HG03378 (cell line): ENCODE measurements at regions not wholly inside any gene's neighbourhood (a gene's known extent, or its start where the extent isn't known, plus 50 kb on each side); places are given as distances from the start of the nearest gene placed in this dataset.
"Not testable (repeated sequence)": the region's sequence is repeated elsewhere in the genome, so short reads cannot be mapped to it uniquely, and the experiment has no call there.

Experiments
- ATAC-seq: cut with Tn5 transposase; IDR thresholded peaks from one replicate; pipeline ENCODE4 v1.9.1; 2021; ENCODE audit warnings: mild to moderate bottlenecking, moderate library complexity; ENCODE audit not compliant: unreplicated experiment

- ATAC-seq = not testable (repeated sequence)
Measured at GRCh38 chr3:75840160-75840559, 54.8 kb upstream of the ZNF717 start.

- not testable (repeated sequence) for ATAC-seq
Measured at GRCh38 chr3:75850301-75851008, 65.1 kb upstream of the ZNF717 start.

- ATAC-seq = no peak
Measured at GRCh38 chr3:75863130-75863529, 77.8 kb upstream of the ZNF717 start.

DNA sequence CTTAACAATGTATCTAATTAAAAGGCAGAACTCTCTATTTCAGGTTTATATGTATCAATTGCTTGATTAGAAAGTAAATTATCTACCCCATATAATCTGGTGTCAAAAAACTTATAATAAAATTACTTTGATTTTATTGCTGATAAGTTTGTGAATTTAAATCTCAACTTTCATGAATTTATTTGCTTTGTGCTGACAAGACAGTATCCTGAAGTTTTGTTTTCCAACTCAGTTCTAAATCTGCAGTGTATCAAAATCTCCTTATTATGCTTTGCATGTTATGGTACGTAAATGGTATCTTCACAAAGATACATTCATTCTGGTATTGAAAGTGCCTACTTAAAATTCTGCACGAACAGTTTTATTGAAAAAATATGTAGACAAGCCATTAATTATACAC, 78.5 kb upstream of the ZNF717 start:
- no peak for ATAC-seq

DNA sequence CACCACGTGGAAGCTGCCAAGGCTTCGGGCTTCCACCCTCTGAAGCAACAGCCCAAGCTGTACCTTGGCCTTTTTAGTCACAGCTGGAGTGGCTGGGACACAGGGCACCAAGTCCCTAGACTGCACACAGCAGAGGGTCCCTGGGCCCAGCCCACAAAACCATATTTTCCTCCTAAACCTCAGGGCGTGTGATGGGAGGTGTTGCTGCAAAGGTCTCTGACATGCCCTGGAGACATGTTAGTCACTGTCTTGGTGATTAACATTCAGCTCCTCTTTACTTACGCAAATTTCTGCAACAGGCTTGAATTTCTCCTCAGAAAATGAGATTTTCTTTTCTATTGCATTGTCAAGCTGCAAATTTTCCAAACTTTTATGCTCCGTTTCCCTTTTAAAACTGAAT, 98.4 kb upstream of the ZNF717 start:
- ATAC-seq = not testable (repeated sequence)

DNA sequence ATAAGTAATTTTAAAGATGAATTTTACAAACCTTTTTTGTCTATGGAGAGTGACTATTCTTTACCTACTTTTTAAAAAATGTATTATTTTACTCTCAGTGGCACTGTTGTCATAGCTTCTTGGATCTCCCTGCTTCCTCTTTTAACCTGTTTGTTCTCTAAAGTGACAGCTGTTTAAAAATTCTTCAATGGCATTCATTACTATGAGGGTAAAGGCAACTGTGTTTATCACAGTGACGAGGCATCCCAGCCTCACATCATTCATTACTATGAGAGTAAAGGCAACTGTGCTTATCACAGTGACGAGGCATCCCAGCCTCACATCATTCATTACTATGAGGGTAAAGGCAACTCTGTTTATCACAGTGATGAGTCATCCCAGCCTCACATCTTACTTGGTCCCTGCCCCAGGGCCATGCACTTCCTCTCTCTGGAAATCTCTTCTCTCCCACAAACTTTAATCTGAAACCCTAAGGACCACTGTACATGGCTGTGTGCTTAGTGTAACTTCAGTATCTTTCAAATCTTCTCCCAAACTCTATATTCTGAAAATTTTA, 101.7 kb upstream of the ZNF717 start:
- no peak for ATAC-seq

GRCh38 chr3:75894234-75894633, 108.9 kb upstream of the ZNF717 start:
- ATAC-seq = no peak

GRCh38 chr3:75896265-75896664, 110.9 kb upstream of the ZNF717 start:
- no peak for ATAC-seq

DNA sequence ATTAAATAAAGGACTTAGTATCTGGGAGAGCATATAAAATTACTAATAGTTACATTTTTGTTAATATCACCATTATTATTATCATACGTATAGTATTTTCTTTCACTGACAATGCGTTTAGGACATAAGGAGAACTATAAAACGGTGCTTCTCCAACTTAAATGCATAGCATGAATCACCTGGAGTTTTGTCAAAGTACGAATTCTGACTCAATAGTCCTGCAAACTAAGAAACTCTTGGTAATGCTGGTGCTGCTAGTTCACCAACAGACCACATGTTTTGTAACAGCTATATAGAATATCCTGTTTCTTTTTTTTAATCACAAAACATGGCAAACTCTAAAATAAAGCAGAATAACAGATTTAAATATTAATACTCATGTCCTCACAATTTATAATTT, 116.1 kb upstream of the ZNF717 start:
- ATAC-seq = not testable (repeated sequence)

DNA sequence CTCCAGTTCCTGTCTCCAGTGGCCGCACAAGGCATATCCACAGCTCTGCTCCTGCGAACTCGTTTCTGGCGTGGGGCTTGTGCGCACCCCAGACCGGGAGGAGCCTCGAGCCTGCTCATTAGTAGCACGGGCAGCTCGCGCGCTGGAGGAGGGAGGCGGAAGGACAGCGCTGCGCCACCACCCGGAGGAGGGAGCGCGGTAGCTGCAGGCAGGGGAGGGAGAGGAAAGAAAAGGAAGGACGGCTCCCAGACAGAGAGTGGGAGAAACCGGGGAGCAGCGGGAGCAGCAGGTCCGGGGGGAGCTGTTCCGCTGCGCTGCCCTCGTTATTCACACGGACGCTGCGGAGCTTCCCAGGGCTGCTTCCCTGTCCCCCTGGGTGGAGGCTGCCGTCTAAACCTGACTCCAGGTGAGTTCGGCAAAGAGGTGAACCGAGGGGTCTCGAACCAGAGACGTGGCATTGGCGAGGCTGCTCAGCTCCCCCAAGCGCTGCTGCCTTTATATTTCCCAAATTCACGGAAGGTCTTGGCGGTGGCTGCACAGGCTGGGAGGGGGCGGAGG, 121.3 kb upstream of the ZNF717 start:
- no peak for ATAC-seq

GRCh38 chr3:75913800-75914350, 128.5 kb upstream of the ZNF717 start:
- ATAC-seq = no peak

DNA sequence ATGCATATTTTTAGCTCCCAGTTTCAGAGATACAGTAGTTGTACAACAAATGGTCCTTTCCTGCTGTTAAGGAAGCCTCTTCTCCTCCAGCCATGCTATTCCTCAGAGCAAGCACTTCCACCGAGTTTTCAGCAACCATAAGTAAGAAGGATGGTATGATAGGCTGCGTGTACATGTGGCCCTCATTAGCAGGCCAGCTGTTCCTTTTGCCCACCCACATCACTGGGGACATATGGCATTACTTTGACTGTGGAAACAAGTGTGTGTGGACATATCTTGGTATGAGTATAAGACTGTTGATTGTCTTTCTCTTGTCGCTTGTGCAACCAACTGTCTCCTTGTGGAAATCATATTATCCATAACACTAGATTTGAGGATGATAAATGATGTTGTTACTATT, 129.4 kb upstream of the ZNF717 start:
- ATAC-seq = not testable (repeated sequence)

DNA sequence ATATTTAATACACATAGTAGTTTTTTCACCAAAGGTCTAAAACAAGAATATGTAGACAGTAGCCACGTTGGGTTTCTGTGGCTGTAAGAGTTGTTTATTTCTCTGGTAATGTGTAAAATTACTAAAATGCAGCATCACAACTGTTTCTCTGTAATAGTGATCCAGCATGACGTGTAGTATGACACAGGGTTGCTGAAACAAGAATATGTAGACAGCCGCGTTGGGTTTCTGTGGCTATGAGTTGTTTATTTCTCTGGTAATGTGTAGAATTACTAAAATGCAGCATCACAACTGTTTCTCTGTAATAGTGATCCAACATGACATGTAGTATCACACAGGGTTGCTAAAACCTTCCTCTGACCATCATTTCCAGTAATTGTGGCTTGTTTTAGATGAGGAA, 153.6 kb upstream of the ZNF717 start:
- ATAC-seq = no peak

DNA sequence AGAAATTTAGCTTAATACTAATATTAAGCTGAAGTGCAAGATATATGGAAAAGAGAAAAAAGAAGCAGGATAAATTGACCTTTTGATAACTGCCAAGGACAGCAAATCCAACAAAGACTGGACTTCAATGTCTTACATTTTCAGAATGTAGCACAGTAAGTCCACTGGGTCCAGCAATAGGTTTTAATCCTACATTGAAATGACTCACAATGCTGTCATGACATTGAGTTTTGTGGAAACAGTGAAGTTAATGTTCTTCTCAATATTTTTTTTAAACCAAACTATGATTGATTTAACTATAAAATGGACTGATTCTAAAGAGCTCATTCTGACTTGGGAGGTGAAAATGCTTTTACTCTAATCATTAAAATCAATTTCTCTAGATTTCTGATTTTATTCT, 166.6 kb upstream of the ZNF717 start:
- no peak for ATAC-seq

DNA sequence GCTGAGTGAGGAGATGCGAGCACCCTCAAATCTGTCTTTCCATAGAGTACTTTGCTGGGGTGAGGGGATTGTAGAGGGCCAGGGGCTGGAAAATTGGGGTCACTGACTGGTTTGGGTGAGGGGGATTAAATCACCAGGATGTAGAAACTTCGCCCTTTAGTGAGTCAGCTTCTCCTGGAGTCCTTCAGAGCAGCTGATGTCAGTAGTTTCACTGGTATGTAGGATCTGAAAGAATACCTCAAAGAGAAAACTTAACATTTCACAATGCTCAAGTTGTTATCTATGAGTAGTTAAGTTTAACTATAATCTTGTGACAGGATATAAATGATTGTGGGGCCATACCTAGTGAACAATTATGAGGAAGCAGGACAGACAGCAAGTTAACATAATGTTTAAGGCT, 174.7 kb upstream of the ZNF717 start:
- not testable (repeated sequence) for ATAC-seq

DNA sequence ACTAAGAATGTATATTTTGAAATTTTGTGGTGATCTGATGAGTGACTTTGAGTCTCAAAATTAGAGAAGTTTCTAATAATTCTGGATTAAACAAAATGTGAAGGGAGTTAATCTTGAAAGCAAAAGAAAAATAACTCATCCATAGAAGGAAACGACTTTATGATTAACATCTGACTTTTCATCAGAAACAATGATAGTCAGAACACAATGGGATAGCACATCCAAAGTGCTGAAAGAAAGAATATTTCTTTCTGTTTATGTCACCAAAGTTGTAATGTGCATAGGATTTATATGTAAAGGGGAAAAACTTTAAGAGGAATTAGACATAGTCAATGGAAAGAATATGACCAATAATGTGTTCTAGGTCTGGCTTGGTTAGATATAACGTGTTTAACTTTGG, 176.7 kb upstream of the ZNF717 start:
- ATAC-seq = not testable (repeated sequence)

DNA sequence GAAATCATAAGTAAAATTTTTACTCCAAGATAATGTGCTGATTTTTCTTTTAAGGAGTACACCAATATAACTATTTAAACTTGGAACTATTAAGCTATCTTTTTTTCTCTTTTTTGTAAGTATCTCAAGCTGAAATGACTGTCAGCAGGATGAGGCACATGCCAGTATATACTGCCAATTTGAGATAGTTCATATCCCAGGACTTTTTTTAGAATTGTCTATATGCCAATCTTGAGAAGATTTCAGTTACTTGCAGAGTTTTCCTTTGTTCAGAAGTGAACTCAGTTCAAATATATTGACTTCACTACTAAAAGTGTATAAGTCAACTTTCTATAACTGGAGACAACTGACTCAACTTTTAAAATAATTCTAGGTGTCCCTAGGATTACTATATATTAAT, 181.7 kb upstream of the ZNF717 start:
- no peak for ATAC-seq

DNA sequence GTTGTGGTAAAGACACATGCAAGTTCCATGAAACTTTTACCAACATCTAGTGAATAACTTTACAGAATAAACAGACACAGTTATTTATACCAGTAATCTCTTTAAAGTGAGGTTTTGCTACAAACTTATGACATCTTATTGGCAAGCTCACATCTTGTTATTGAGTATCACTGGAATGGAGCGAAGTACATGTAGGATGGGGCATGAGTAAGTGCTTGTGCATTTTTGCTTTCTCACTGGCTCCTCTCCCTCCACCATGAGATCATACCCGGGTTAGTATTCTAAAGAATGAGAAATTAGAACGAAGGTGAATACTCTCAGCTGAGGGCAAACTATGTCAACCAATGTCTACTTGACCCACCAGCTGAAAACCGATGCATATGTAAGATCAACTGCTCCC, 193.3 kb upstream of the ZNF717 start:
- ATAC-seq = no peak

- ATAC-seq = no peak
Measured at GRCh38 chr3:75981401-75981800, 196.1 kb upstream of the ZNF717 start.

DNA sequence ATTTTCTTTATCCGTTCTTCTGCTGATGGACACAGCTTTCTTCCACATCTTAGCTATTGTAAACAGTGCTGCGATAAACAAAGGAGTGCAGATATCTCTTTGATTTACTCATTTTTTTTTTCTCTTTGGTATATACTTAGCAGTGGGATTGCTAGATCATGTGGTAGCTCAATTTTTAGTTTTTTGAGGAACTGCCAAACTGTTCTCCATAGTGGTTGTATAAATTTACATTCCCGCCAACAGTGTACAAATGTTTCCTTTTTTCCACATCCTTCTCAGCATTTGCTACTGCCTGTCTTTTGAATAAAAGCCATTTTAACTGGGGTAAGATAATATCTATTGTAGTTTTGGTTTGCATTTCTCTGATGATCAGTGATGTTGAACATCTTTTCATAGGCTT, 196.8 kb upstream of the ZNF717 start:
- no peak for ATAC-seq

GRCh38 chr3:75983111-75983510, 197.8 kb upstream of the ZNF717 start:
- no peak for ATAC-seq

DNA sequence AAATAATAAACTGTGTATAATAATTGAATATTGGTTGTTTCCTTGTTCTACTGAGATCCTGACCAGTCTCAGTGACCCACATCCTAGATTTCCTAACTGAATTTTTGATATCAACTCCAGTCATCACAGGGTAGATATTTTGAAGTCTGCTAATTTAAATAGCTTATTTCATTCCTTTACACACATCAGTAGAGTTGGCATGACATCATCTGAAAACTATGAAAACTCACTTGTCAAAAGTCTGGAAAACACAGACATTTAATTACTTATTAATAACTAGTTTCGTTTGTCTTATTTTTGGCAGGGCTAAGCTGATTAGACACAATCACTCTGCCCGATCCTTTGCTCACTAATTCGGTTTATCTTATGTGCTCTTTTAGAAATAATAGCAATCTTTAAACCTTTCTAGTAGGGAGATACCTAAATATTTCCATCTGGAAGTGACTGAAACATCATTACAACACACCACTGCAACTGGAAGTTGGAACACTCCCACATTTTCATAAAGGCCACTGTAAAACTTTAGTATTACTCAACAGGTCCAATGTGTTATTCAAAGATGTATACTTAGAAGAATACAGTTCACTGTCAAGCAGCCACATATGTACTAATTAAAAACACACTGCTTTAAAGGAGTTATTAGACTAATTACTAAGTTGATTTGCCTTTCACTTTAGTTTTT, 198.4 kb upstream of the ZNF717 start:
- no peak for ATAC-seq
